ENCODE measurements at regions not wholly inside any gene's neighbourhood (a gene's known extent, or its start where the extent isn't known, plus 50 kb on each side); places are given as distances from the start of the nearest gene placed in this dataset.
A peak's percentile ranks its signal among the peaks of the same experiment; 100 is the strongest.

- POLR2A ChIA-PET = no interaction called here
- H3K36me3 ChIP-seq (ENCODE audit: control insufficient read depth, insufficient read depth, low read length) = no peaks in the 10 kb centered on the region
- no peak overlapping the region for H3K4me3 ChIP-seq (ENCODE audit: low read depth, low read length)
- no peaks in the 10 kb centered on the region for H3K27me3 ChIP-seq (ENCODE audit: control insufficient read depth, insufficient read depth, low read length)
- CTCF ChIA-PET = interaction anchor here (1.2 kb wide), 1 partner anchor 18 kb away, joined by 3 read pairs; no protein-coding TSS in a partner anchor
- no peak for DNase-seq (ENCODE audit: low read depth)
- no peak for TF ChIP-seq CTCF (IDR thresholded peaks at IDR 0.05; ENCODE audit: insufficient read depth, low read depth, low read length)
Observed at GRCh38 chr9:79006546-79006945, 565.2 kb upstream of the TLE4 start.

GRCh38 chr9:79007701-79008483 is 563.9 kb upstream of the TLE4 start:
- Histone ChIP-seq H3K4me3 (ENCODE audit: low read depth, low read length) (no peak overlapping the region), H3K27me3 (ENCODE audit: control insufficient read depth, insufficient read depth, low read length) (no peaks in the 10 kb centered on the region), H3K36me3 (ENCODE audit: control insufficient read depth, insufficient read depth, low read length) (no peaks in the 10 kb centered on the region)
- DNase-seq (ENCODE audit: low read depth) = no peak
- no peak for TF ChIP-seq CTCF (IDR thresholded peaks at IDR 0.05; ENCODE audit: insufficient read depth, low read depth, low read length)
- CTCF ChIA-PET = no interaction called here
- POLR2A ChIA-PET = no interaction called here

- Histone ChIP-seq H3K27me3 (ENCODE audit: control insufficient read depth, insufficient read depth, low read length) (no peaks in the 10 kb centered on the region), H3K4me3 (ENCODE audit: low read depth, low read length) (no peak overlapping the region), H3K36me3 (ENCODE audit: control insufficient read depth, insufficient read depth, low read length) (no peaks in the 10 kb centered on the region)
- CTCF ChIA-PET = no interaction called here
- POLR2A ChIA-PET = no interaction called here
- TF ChIP-seq CTCF (IDR thresholded peaks at IDR 0.05; ENCODE audit: insufficient read depth, low read depth, low read length) = no peak
- DNase-seq (ENCODE audit: low read depth) = no peak
Observed at GRCh38 chr9:79008916-79009315, 562.8 kb upstream of the TLE4 start.

- DNase-seq (ENCODE audit: low read depth) = no peak
- Histone ChIP-seq H3K36me3 (ENCODE audit: control insufficient read depth, insufficient read depth, low read length) (no peaks in the 10 kb centered on the region), H3K4me3 (ENCODE audit: low read depth, low read length) (no peak overlapping the region), H3K27me3 (ENCODE audit: control insufficient read depth, insufficient read depth, low read length) (no peaks in the 10 kb centered on the region)
- CTCF ChIA-PET = no interaction called here
- no peak for TF ChIP-seq CTCF (IDR thresholded peaks at IDR 0.05; ENCODE audit: insufficient read depth, low read depth, low read length)
- POLR2A ChIA-PET = no interaction called here
Observed at GRCh38 chr9:79011461-79011860, 560.3 kb upstream of the TLE4 start.

GRCh38 chr9:79012561-79012960 is 559.2 kb upstream of the TLE4 start:
- no peaks in the 10 kb centered on the region for H3K27me3 ChIP-seq (ENCODE audit: control insufficient read depth, insufficient read depth, low read length)
- no peak overlapping the region for H3K4me3 ChIP-seq (ENCODE audit: low read depth, low read length)
- no peak for TF ChIP-seq CTCF (IDR thresholded peaks at IDR 0.05; ENCODE audit: insufficient read depth, low read depth, low read length)
- H3K36me3 ChIP-seq (ENCODE audit: control insufficient read depth, insufficient read depth, low read length) = no peaks in the 10 kb centered on the region
- POLR2A ChIA-PET = interaction anchor here (1.7 kb wide), 1 partner anchor 10 kb away, joined by 5 read pairs; no protein-coding TSS in a partner anchor
- CTCF ChIA-PET = no interaction called here
- peak; percentile 42 for DNase-seq (ENCODE audit: low read depth)

Measured in BJ (cell line).